ENCODE measurements at regions not wholly inside any gene's neighbourhood (a gene's known extent, or its start where the extent isn't known, plus 50 kb on each side); places are given as distances from the start of the nearest gene placed in this dataset.
"Not testable (repeated sequence)": the region's sequence is repeated elsewhere in the genome, so short reads cannot be mapped to it uniquely, and the experiment has no call there.

DNA sequence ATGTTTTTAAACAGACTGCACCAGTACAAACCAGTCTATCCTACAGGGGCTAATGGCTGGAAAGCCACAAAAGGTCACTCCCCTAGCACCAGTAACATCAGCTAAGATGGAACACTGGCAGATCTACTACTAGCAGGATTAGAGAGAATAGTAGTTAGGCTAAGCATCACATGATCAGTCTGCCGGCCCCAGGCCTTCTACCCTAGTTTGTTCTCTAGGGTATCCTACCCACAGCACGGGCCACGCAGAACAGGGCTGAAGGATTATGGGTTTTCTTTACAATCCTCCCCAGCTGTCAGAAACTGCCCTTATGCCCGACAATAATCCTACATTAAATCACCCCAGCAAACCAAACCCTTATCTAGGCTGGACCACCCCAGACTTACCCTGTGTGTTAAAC is 156.0 kb downstream of the LY86 start:
- TF ChIP-seq FOS (IDR thresholded peaks at IDR 0.05; ENCODE audit: borderline replicate concordance, insufficient read depth, low read length) (no peak), POLR2AphosphoS5 (IDR thresholded peaks at IDR 0.05; ENCODE audit: insufficient read depth, low read depth, low read length) (no peak), MYC (IDR thresholded peaks at IDR 0.05; ENCODE audit: low read depth, low read length) (no peak), JUN (IDR thresholded peaks at IDR 0.05; ENCODE audit: borderline replicate concordance, insufficient read depth, insufficient read length, low read depth) (no peak), POLR2A (IDR thresholded peaks at IDR 0.05; ENCODE audit: low read depth, low read length) (no peak), EZH2 (IDR thresholded peaks at IDR 0.05; ENCODE audit: borderline replicate concordance, low read depth, low read length, severe bottlenecking) (no peak)
- TF ChIP-seq, protein P1, sequence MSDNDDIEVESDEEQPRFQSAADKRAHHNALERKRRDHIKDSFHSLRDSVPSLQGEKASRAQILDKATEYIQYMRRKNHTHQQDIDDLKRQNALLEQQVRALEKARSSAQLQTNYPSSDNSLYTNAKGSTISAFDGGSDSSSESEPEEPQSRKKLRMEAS (IDR thresholded peaks at IDR 0.05; ENCODE audit: insufficient read depth, insufficient read length), result no peak
- H3K27ac ChIP-seq (ENCODE audit: insufficient read depth, low read depth, low read length), result no peak overlapping the region
- no peaks in the 10 kb centered on the region for H3K4me1 ChIP-seq (ENCODE audit: control insufficient read depth, extremely low read depth, insufficient read depth, low read length)
- H4K20me1 ChIP-seq (replicated peaks; ENCODE audit: control insufficient read depth, extremely low read depth, insufficient read depth, low read length), result no peaks in the 10 kb centered on the region
- H3K9ac ChIP-seq (replicated peaks; ENCODE audit: extremely low read depth, insufficient read depth, low read length), result no peak overlapping the region
- dilution Hi-C loops (cut with MboI; ENCODE audit: extremely low pct_ligation_motif_present, low sequenced_read_pairs) (no loop called here), intact Hi-C loops (cut with micrococcal nuclease) (no loop called here)
- H3K9me1 ChIP-seq (replicated peaks; ENCODE audit: control insufficient read depth, extremely low read depth, insufficient read depth, low read length), result no peaks in the 10 kb centered on the region
- no peak for DNase-seq (ENCODE audit: low read depth, low spot score)
- no peak overlapping the region for H3K4me3 ChIP-seq (replicated peaks in 1 of 3; ENCODE audit: insufficient read depth in 1 of 3, low read depth in 1 of 3, low read length in 3 of 3)
- POLR2A ChIA-PET, result no interaction called here
- no peaks in the 10 kb centered on the region for H3K79me2 ChIP-seq (ENCODE audit: control insufficient read depth, insufficient read depth, low read length)
- H3K9me3 ChIP-seq (replicated peaks; ENCODE audit: control insufficient read depth, insufficient read depth, low read length), result no peaks in the 10 kb centered on the region
- H2AFZ ChIP-seq (ENCODE audit: low read depth, low read length), result no peak overlapping the region
- no peak for FAIRE-seq
- BruUV-seq (replicated peaks), result no TSS peak
- H3K36me3 ChIP-seq (ENCODE audit: control insufficient read depth in 2 of 2, extremely low read depth in 1 of 2, insufficient read depth in 2 of 2, low read length in 2 of 2), result no peaks in the 10 kb centered on the region
- H3K4me2 ChIP-seq (ENCODE audit: insufficient read depth, low read length), result no peak overlapping the region
- H3K27me3 ChIP-seq (ENCODE audit: control insufficient read depth in 2 of 2, insufficient read depth in 2 of 2, low read length in 2 of 2), result peaks cover 2 to 4% of the 10 kb centered on the region in 2 experiments
- CTCF ChIA-PET, result interaction anchor here (0.8 kb wide), 1 partner anchor 48 kb away, joined by 3 read pairs; no protein-coding TSS in a partner anchor

DNA sequence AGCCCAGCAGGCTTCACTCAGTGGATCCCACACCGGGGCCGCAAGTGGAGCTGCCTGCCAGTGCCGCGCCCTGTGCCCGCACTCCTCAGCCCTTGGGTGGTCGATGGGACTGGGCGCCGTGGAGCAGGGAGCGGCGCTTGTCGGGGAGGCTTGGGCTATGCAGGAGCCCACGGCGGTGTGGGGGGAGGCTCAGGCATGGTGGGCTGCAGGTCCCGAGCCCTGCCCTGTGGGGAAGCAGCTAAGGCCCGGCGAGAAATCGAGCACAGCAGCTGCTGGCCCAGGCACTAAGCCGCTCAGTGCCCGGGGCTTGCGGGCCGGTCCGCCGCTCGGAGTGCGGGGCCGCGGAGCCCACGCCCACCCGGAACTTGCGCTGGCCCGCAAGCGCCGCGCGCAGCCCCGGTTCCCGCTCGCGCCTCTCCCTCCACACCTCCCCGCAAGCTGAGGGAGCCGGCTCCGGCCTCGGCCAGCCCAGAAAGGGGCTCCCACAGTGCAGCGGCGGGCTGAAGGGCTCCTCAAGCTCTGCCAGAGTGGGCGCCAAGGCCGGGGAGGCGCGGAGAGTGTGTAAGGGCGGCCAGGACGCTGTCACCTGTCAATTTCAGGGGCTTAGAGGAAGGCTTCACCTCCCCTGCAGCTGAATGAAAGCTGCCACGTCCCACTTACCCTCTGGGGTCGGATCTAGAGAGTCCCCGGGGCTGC is 157.3 kb downstream of the LY86 start:
- H3K4me2 ChIP-seq (ENCODE audit: insufficient read depth, low read length); FAIRE-seq; H4K20me1 ChIP-seq (replicated peaks; ENCODE audit: control insufficient read depth, extremely low read depth, insufficient read depth, low read length); H3K9ac ChIP-seq (replicated peaks; ENCODE audit: extremely low read depth, insufficient read depth, low read length); H3K79me2 ChIP-seq (ENCODE audit: control insufficient read depth, insufficient read depth, low read length); H3K4me1 ChIP-seq (ENCODE audit: control insufficient read depth, extremely low read depth, insufficient read depth, low read length); H3K36me3 ChIP-seq (ENCODE audit: control insufficient read depth in 2 of 2, extremely low read depth in 1 of 2, insufficient read depth in 2 of 2, low read length in 2 of 2); H3K9me3 ChIP-seq (replicated peaks; ENCODE audit: control insufficient read depth, insufficient read depth, low read length); dilution Hi-C loops (cut with MboI; ENCODE audit: extremely low pct_ligation_motif_present, low sequenced_read_pairs); DNase-seq (ENCODE audit: low read depth, low spot score); H3K4me3 ChIP-seq (replicated peaks in 1 of 3; ENCODE audit: insufficient read depth in 1 of 3, low read depth in 1 of 3, low read length in 3 of 3); H3K27me3 ChIP-seq (ENCODE audit: control insufficient read depth in 2 of 2, insufficient read depth in 2 of 2, low read length in 2 of 2); H3K27ac ChIP-seq (ENCODE audit: insufficient read depth, low read depth, low read length); POLR2A ChIA-PET; H2AFZ ChIP-seq (ENCODE audit: low read depth, low read length); intact Hi-C loops (cut with micrococcal nuclease); H3K9me1 ChIP-seq (replicated peaks; ENCODE audit: control insufficient read depth, extremely low read depth, insufficient read depth, low read length); BruUV-seq (replicated peaks): not testable (repeated sequence)
- CTCF ChIA-PET, result interaction anchor here (1.4 kb wide), 1 partner anchor 21 kb away, joined by 3 read pairs; no protein-coding TSS in a partner anchor
